ENCODE measurements at regions not wholly inside any gene's neighbourhood (a gene's known extent, or its start where the extent isn't known, plus 50 kb on each side); places are given as distances from the start of the nearest gene placed in this dataset.

GRCh38 chr2:58895857-58896256, 654.7 kb upstream of the FANCL start:
- no peak for TF ChIP-seq CTCF (IDR thresholded peaks at IDR 0.05)
- TF ChIP-seq POLR2AphosphoS5 (IDR thresholded peaks at IDR 0.05; ENCODE audit: low read depth, low read length): no peak
- no peak for TF ChIP-seq TCF7L2 (IDR thresholded peaks at IDR 0.05; ENCODE audit: low read depth, low read length)
